B cell (primary cell): ENCODE measurements at regions not wholly inside any gene's neighbourhood (a gene's known extent, or its start where the extent isn't known, plus 50 kb on each side); places are given as distances from the start of the nearest gene placed in this dataset.

Experiments
- ATAC-seq: fragments of 200-7000 bp; cut with Tn5 transposase; one replicate; pipeline ENCODE4 v1.10.0; 2021; ENCODE audit warnings: low read depth, mild to moderate bottlenecking, moderate number of reproducible peaks, moderate library complexity
- CTCF ChIA-PET: fragments of 350-600 bp; sonication (Branson Sonifier 250); formaldehyde crosslinking; loops from one replicate; lab custom pipeline; 2021; ENCODE audit warnings: antibody characterized with exemption, inconsistent platforms; lab: Charles Lee
- POLR2A ChIA-PET: fragments of 350-600 bp; sonication (Branson Sonifier 250); formaldehyde crosslinking; loops from one replicate; lab custom pipeline; 2021; ENCODE audit warnings: antibody characterized with exemption; lab: Charles Lee
- DNase-seq: peaks from one replicate; pipeline ENCODE4 v3.0.0; 2013
- H2AFZ ChIP-seq: 2 replicates; pipeline ENCODE4 v1.6.1; 2012; ENCODE audit warnings: mild to moderate bottlenecking, low read depth, low read length; ENCODE audit not compliant: insufficient read depth, poor library complexity, severe bottlenecking
- H3K27ac ChIP-seq, 2 donors: 1 replicate in 1 of 2; 2 replicates in 1 of 2; pipeline ENCODE4 v1.5.1; 2012 to 2013; ENCODE audit warnings: low read length in 2 of 2, mild to moderate bottlenecking in 2 of 2, moderate library complexity in 1 of 2
- H3K27me3 ChIP-seq, 4 experiments: fragments of 200-600 bp in 1 of 4; sonication (generic) in 1 of 4; replicated peaks in 1 of 4; 1 replicate in 2 of 4; 2 replicates in 2 of 4; pipeline versions ENCODE4 v1.6.1 to v1.7.0; 2013 to 2016; ENCODE audit warnings: low read length in 3 of 4, mild to moderate bottlenecking in 2 of 4, mixed read lengths in 1 of 4, moderate library complexity in 1 of 4; ENCODE audit not compliant: insufficient read depth in 4 of 4, control insufficient read depth in 3 of 4; ENCODE audit errors: control extremely low read depth in 1 of 4
- H3K36me3 ChIP-seq, 2 experiments: replicated peaks in 1 of 2; 1 replicate in 1 of 2; 2 replicates in 1 of 2; pipeline versions ENCODE4 v1.6.1 to v1.7.1; 2013; ENCODE audit warnings: low read length in 1 of 2; ENCODE audit not compliant: insufficient read depth in 2 of 2, control insufficient read depth in 1 of 2; ENCODE audit errors: control extremely low read depth in 1 of 2, extremely low read depth in 1 of 2
- H3K4me1 ChIP-seq, 2 donors: fragments of 200-600 bp in 1 of 2; sonication (generic) in 1 of 2; 1 replicate in 1 of 2; 2 replicates in 1 of 2; pipeline versions ENCODE4 v1.5.1 to v1.6.1; 2013 to 2017; ENCODE audit warnings: low read length in 2 of 2; ENCODE audit not compliant: control insufficient read depth in 2 of 2, insufficient read depth in 2 of 2
- H3K4me2 ChIP-seq: replicated peaks from 2 replicates; pipeline ENCODE3; 2012; ENCODE audit warnings: mild to moderate bottlenecking, low read depth, low read length; ENCODE audit not compliant: poor library complexity, severe bottlenecking
- H3K4me3 ChIP-seq, 5 experiments: fragments of 200-600 bp in 1 of 5; sonication (generic) in 1 of 5; 1 replicate in 3 of 5; 2 replicates in 2 of 5; pipeline versions ENCODE4 v1.5.1 to v1.7.0; 2011 to 2016; ENCODE audit warnings: low read length in 4 of 5, mild to moderate bottlenecking in 4 of 5, low read depth in 2 of 5, control low read depth in 1 of 5, moderate library complexity in 1 of 5; ENCODE audit not compliant: insufficient read depth in 1 of 5; ENCODE audit errors: control extremely low read depth in 1 of 5, extremely low read depth in 1 of 5
- H3K79me2 ChIP-seq: fragments of 200-600 bp; sonication (generic); one replicate; pipeline ENCODE4 v1.6.0; 2016; ENCODE audit warnings: low read length; ENCODE audit not compliant: control insufficient read depth, insufficient read depth
- H3K9ac ChIP-seq: fragments of 200-600 bp; sonication (generic); 2 replicates; pipeline ENCODE4 v1.6.1; 2017; ENCODE audit warnings: mild to moderate bottlenecking, low read length, moderate library complexity
- H3K9me3 ChIP-seq, 3 donors: one replicate each; pipeline versions ENCODE4 v1.6.1 to v1.7.1; 2013; ENCODE audit warnings: low read length in 2 of 3; ENCODE audit not compliant: control insufficient read depth in 2 of 3, insufficient read depth in 1 of 3; ENCODE audit errors: control extremely low read depth in 1 of 3
- H4K20me1 ChIP-seq: 2 replicates; pipeline ENCODE4 v1.6.0; 2012; ENCODE audit warnings: mild to moderate bottlenecking, low read length; ENCODE audit not compliant: insufficient read depth, control insufficient read depth, poor library complexity, severe bottlenecking
- H3K27ac Mint-ChIP-seq: one replicate; pipeline ENCODE4 v1.8.0; 2021; ENCODE audit warnings: mixed read lengths
- H3K27me3 Mint-ChIP-seq: one replicate; pipeline ENCODE4 v1.8.0; 2021; ENCODE audit warnings: mixed read lengths
- H3K4me1 Mint-ChIP-seq: one replicate; pipeline ENCODE4 v1.8.0; 2021; ENCODE audit warnings: mixed read lengths
- H3K4me3 Mint-ChIP-seq: one replicate; pipeline ENCODE4 v1.8.0; 2021; ENCODE audit warnings: mixed read lengths
- H3K9me3 Mint-ChIP-seq: one replicate; pipeline ENCODE4 v1.8.0; 2022; ENCODE audit warnings: mixed read lengths; ENCODE audit not compliant: insufficient read depth
- CTCF ChIP-seq: fragments of 200-600 bp; IDR thresholded peaks from one replicate; pipeline ENCODE4 v1.8.0; 2022; ENCODE audit warnings: antibody characterized with exemption, mild to moderate bottlenecking
- EZH2 ChIP-seq: IDR thresholded peaks from 2 replicates; pipeline ENCODE4 v1.6.1; 2012; ENCODE audit warnings: borderline replicate concordance, low read depth, mild to moderate bottlenecking, moderate library complexity, low read length; ENCODE audit not compliant: insufficient read depth, poor library complexity, severe bottlenecking
- WGBS: methylation state at CpG from one replicate; pipeline ENCODE4 v1.1.5; 2013; ENCODE audit warnings: missing lambda C conversion rate; ENCODE audit not compliant: insufficient coverage; 5-methylcytosine and 5-hydroxymethylcytosine counted together
- intact Hi-C: fragments of 100-400 bp; cut with micrococcal nuclease; formaldehyde crosslinking; loops from one replicate; pipeline ENCODE4 v1.10.0; 2022

GRCh38 chr6:160934157-160934556 is 57.4 kb upstream of the MAP3K4 start:
- H3K4me1 ChIP-seq, result peaks cover 3 to 6% of the 10 kb centered on the region in 2 donors
- H3K27me3 ChIP-seq, result peaks cover 0 to 16% (median 6%) of the 10 kb centered on the region in 4 experiments
- no peaks in the 10 kb centered on the region for H3K9me3 ChIP-seq
- Mint-ChIP-seq H3K4me1 (peaks cover 6% of the 10 kb centered on the region), H3K27ac (no peak overlapping the region), H3K27me3 (peaks cover 25% of the 10 kb centered on the region), H3K4me3 (no peak overlapping the region), H3K9me3 (no peaks in the 10 kb centered on the region)
- H3K36me3 ChIP-seq, result no peaks in the 10 kb centered on the region
- no peak overlapping the region for H3K27ac ChIP-seq
- H2AFZ ChIP-seq, result no peak overlapping the region
- 94% methylated on average over 3 of the region's 3 CpGs for WGBS
- DNase-seq (no peak), ATAC-seq (no peak)
- H3K9ac ChIP-seq, result no peak overlapping the region
- POLR2A ChIA-PET, result no interaction called here
- H3K4me3 ChIP-seq, result no peak overlapping the region
- CTCF ChIA-PET, result interaction anchor here (1.5 to 11.5 kb wide), 2 partner anchors 58 to 440 kb away, joined by 3 to 252 read pairs; no protein-coding TSS in a partner anchor
- TF ChIP-seq CTCF, result no peak
- no peak for TF ChIP-seq EZH2
- no peaks in the 10 kb centered on the region for H3K79me2 ChIP-seq
- intact Hi-C loops, result loop anchor here (5.0 kb wide), 1 partner anchor 338 kb away; the partner anchor contains the start of gene AGPAT4
- no peak overlapping the region for H3K4me2 ChIP-seq
- no peaks in the 10 kb centered on the region for H4K20me1 ChIP-seq

- Mint-ChIP-seq H3K27ac (no peak overlapping the region), H3K27me3 (peaks cover 20% of the 10 kb centered on the region), H3K4me3 (no peak overlapping the region), H3K9me3 (no peaks in the 10 kb centered on the region), H3K4me1 (no peaks in the 10 kb centered on the region)
- ATAC-seq (no peak), DNase-seq (no peak)
- H3K9ac ChIP-seq, result no peak overlapping the region
- no peak overlapping the region for H3K27ac ChIP-seq
- no peak overlapping the region for H2AFZ ChIP-seq
- POLR2A ChIA-PET, result no interaction called here
- H3K27me3 ChIP-seq, result peaks cover 0 to 7% (median 4%) of the 10 kb centered on the region in 4 experiments
- intact Hi-C loops, result no loop called here
- no peaks in the 10 kb centered on the region for H3K9me3 ChIP-seq
- WGBS, result 90% methylated on average over 4 of the region's 4 CpGs
- no peaks in the 10 kb centered on the region for H3K79me2 ChIP-seq
- CTCF ChIA-PET, result interaction anchor here (0.9 to 1.3 kb wide), 2 partner anchors 10 to 11 kb away, joined by 3 to 6 read pairs; no protein-coding TSS in a partner anchor
- TF ChIP-seq EZH2, result no peak
- TF ChIP-seq CTCF, result no peak
- no peaks in the 10 kb centered on the region for H4K20me1 ChIP-seq
- no peaks in the 10 kb centered on the region for H3K36me3 ChIP-seq
- no peak overlapping the region for H3K4me3 ChIP-seq
- H3K4me2 ChIP-seq, result no peak overlapping the region
- no peaks in the 10 kb centered on the region for H3K4me1 ChIP-seq
Observed at GRCh38 chr6:160940197-160940596, 51.4 kb upstream of the MAP3K4 start.
